ENCODE measurements at regions not wholly inside any gene's neighbourhood (a gene's known extent, or its start where the extent isn't known, plus 50 kb on each side); places are given as distances from the start of the nearest gene placed in this dataset.

GRCh38 chr13:97640268-97640667 lies 206.3 kb downstream of the RAP2A start:
- DNase-seq (ENCODE audit: low read depth): no peak
- no peak overlapping the region for H3K4me3 ChIP-seq (replicated peaks; ENCODE audit: low read depth, low read length)
- no peak for TF ChIP-seq CTCF (IDR thresholded peaks at IDR 0.05; ENCODE audit: low read length, missing control alignments)

- no peak overlapping the region for H3K4me3 ChIP-seq (replicated peaks; ENCODE audit: low read depth, low read length)
- DNase-seq (ENCODE audit: low read depth): peak; percentile 72
- TF ChIP-seq CTCF (IDR thresholded peaks at IDR 0.05; ENCODE audit: low read length, missing control alignments): no peak
Observed at GRCh38 chr13:97648171-97648880, 214.4 kb downstream of the RAP2A start.

- TF ChIP-seq CTCF (IDR thresholded peaks at IDR 0.05; ENCODE audit: low read length, missing control alignments): no peak
- H3K4me3 ChIP-seq (replicated peaks; ENCODE audit: low read depth, low read length): no peak overlapping the region
- no peak for DNase-seq (ENCODE audit: low read depth)
Observed at GRCh38 chr13:97648881-97649224, 214.9 kb downstream of the RAP2A start.

- H3K4me3 ChIP-seq (replicated peaks; ENCODE audit: low read depth, low read length): no peak overlapping the region
- no peak for TF ChIP-seq CTCF (IDR thresholded peaks at IDR 0.05; ENCODE audit: low read length, missing control alignments)
- peak; percentile 33 for DNase-seq (ENCODE audit: low read depth)
Observed at GRCh38 chr13:97653443-97654140, 219.6 kb downstream of the RAP2A start.

GRCh38 chr13:97654236-97654635 lies 220.3 kb downstream of the RAP2A start:
- DNase-seq (ENCODE audit: low read depth): no peak
- no peak overlapping the region for H3K4me3 ChIP-seq (replicated peaks; ENCODE audit: low read depth, low read length)
- no peak for TF ChIP-seq CTCF (IDR thresholded peaks at IDR 0.05; ENCODE audit: low read length, missing control alignments)

- H3K4me3 ChIP-seq (replicated peaks; ENCODE audit: low read depth, low read length): no peak overlapping the region
- no peak for TF ChIP-seq CTCF (IDR thresholded peaks at IDR 0.05; ENCODE audit: low read length, missing control alignments)
- peak; percentile 23 for DNase-seq (ENCODE audit: low read depth)
Observed at GRCh38 chr13:97658556-97658955, 224.6 kb downstream of the RAP2A start.

- DNase-seq (ENCODE audit: low read depth): peak; percentile 56
- no peak overlapping the region for H3K4me3 ChIP-seq (replicated peaks; ENCODE audit: low read depth, low read length)
- peak; percentile 53 for TF ChIP-seq CTCF (IDR thresholded peaks at IDR 0.05; ENCODE audit: low read length, missing control alignments)
Observed at GRCh38 chr13:97659602-97660001, 225.6 kb downstream of the RAP2A start.
